Tibial nerve (tissue), 3 donors: ENCODE measurements at regions not wholly inside any gene's neighbourhood (a gene's known extent, or its start where the extent isn't known, plus 50 kb on each side); places are given as distances from the start of the nearest gene placed in this dataset.

ENCODE experiments used
- CTCF ChIP-seq, 5 experiments: fragments of 200-600 bp in 3 of 5; fragments of 450-650 bp in 2 of 5; sonication (generic) in 3 of 5; IDR thresholded peaks; one replicate each; pipeline ENCODE4 v1.5.1; 2016 to 2019; ENCODE audit warnings: antibody characterized with exemption in 5 of 5, mild to moderate bottlenecking in 3 of 5, moderate library complexity in 2 of 5
- POLR2A ChIP-seq, 2 donors: fragments of 450-650 bp; IDR thresholded peaks; one replicate each; pipeline ENCODE4 v1.6.1; 2017; ENCODE audit warnings: antibody characterized with exemption in 2 of 2, mild to moderate bottlenecking in 2 of 2, moderate library complexity in 2 of 2

GRCh38 chr17:45731459-45731858 is 52.7 kb upstream of the CRHR1 start:
- TF ChIP-seq CTCF (IDR thresholded peaks at IDR 0.05) (no peak), POLR2A (IDR thresholded peaks at IDR 0.05) (no peak)
